NCI-H345 (cell line): ENCODE measurements at regions not wholly inside any gene's neighbourhood (a gene's known extent, or its start where the extent isn't known, plus 50 kb on each side); places are given as distances from the start of the nearest gene placed in this dataset.
A peak's percentile ranks its signal among the peaks of the same experiment; 100 is the strongest.

Experiments used
- DNase-seq: peaks from one replicate; lab custom pipeline; 2025; lab: John Stamatoyannopoulos, UW

DNA sequence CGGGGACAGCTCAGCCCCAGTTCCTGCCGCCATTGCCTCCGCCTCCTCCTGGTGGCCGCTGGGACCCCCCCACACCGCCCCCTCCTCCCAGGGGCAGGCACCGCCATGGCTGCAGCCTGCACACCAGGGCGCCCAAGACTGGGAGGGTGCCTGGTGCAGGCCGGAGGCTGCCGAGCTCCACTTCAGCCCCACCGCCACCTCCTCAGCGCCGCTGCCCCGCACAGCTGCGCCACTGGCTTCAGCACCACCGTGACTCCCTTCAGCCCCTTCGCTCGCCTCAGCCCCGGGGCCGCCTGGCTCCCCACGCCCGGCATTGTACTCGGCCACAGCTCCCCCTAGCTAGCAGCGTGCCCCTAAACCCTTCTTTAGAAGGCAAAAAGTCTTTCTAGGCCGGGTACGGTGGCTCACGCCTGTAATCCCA, 131.1 kb downstream of the CRYBB2 start:
- DNase-seq = no peak

DNA sequence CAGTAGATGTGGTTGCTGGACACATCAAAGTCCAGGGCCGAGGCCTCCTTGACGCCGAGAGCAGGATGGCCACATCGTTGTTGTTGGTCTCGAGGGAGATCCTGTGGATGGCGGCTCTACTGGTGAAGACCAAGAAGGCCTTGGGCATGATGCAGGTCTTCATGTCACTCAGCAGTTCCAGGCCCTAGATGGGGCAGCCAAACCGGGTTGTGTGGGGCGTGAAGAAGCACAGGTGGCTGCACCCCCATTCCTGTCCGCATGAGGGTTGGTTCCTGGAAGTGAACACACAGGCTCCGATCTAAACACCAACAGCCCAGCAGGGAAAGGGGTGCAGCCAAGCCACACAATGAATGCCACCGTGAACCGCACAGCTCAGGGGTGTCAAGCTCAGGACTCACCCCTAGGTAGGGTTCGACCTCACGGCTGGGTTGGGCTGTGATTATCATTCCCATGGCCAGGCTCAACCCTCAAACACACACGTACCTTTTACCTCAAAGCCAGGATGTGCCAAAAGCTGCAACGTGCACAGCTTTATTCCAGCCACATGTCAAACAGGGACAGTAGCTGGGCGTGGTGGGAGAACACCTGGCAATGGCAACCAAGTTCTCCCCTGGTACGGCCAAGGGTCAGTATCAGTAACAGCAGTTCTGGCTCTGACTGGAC, 132.3 kb downstream of the CRYBB2 start:
- DNase-seq = no peak

DNA sequence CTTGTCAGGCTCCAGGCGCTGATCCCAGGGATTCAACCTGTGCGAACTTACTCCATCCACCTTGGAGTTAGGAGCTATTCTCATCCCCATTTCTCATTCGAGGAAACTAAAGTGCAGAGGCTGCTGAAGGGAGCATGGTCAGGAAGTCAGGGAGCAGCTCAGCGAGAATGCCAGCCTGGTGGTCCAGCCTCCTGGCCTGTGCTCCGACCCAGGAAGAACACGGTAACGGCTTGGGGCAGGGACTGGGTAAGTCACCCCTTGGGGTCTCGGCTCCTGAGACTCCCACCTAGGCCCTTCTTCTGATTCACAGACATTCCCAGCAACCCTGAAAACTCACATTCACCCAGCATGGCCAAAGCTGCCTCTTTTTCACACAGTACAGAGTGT, 132.8 kb downstream of the CRYBB2 start:
- no peak for DNase-seq

DNA sequence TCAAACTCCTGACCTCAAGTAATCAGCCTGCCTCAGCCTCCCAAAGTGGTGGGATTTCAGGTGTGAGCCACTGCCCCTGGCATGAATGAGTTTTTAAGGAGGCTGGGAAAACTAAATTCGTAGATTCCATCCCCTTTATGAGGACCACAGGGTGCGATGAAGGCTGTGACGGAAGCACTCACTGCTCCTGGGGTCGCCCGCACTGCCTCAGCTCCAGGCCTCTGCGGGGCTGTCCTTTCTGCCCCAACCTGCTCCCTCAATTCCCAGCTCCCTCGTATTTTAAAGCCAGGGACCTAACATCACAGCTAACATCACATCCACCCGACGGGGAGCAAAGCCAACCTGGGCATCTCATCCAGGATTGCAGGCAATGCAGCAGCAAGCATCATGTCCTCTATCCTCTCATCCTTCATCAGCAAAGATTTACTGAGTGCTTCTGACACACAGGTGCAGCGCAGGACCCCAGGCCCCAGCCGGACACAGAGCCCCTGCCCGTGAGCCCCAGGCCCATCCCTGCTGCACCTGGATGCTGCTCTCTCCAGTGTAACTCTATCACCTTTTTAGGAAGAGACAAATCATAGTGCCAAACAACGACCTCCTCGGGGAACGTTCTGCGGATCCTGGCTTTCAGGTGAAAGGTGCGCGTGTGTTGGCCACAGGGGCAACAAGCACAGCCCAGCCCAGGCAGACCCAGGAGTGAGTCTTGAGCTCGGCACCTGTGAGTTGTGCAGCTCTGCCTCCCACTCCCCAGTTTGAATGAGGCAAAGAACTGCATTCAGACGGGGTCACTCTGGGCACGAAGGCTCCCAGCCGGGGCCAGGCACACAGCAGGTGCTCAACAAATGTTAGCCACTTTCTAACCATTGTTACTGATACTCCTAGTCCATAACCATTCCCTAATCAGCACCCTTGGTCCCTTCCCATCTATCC, 134.3 kb downstream of the CRYBB2 start:
- DNase-seq = no peak

DNA sequence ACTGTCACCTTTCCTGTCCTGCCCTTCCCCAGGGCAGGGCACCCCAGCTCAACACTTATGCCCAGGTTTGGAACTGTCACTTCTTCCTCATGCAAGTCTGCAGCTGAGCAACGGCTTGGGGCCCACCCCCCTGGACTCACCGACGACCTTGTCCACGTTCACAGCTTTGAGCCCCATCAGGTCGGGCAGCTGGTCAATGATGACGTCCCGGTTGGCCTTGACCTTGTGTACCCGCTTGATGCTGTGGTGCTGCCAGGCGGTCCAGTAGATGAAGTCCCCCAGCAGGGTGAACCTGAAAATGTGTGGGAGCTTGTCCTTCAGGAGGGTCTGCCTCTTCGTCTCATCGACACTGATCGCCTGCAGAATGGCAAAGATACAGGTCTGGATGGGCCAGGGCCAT, 135.0 kb downstream of the CRYBB2 start:
- no peak for DNase-seq

DNA sequence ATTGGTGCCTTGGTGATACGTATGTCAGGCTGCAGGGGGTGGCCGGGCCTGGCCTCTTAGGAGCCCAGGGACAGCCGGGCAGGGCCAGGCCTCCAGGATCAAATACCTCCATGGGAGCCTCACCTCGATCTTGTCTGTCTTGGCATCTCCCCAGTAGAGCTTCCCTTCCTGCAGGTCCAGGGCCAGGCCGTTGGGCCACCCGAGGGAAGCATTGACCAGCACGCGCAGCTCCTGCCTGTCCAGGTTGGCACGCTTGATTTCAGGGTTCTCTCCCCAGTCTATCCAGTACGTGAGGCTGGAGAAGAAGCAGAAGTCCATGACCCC, 137.7 kb downstream of the CRYBB2 start:
- DNase-seq = no peak

DNA sequence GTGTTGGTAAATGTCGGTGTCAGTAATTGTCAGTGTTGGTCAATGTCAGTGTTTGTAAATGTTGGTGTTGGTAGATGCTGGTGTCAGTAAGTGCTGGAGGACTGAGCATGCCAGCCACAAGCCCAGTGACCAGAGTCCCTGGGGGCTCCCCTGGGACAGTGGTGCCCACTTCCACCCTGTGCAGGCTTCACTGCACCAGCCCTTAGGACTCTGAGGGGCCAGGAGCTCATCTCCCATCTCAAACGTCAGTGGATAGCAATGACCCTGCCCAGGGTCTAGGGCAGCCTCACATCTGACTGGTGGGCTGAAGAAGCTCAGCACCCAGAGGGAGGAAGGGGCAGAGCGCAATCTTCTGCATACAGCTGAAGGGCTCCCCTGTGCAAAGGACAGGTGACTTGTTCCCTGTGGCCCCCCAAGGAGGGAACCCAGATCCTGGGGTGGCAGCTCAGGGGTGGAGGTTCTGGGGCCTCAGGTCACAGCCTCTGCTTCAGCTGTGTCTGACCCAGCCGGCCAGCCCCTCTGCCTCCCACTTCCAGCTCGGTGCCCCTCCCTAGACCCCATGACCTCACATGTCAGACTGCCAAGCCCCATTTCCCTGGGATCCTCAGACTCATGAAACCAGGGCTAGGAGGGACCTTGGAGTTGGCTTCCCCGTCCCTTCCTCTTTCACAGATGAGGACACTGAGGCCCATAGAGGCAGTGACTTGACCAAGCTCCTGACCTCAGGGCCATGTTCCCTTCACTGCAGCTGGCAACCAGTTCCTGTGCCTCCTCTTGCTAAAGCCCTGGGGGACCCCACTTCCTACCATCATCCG, 138.4 kb downstream of the CRYBB2 start:
- no peak for DNase-seq

DNA sequence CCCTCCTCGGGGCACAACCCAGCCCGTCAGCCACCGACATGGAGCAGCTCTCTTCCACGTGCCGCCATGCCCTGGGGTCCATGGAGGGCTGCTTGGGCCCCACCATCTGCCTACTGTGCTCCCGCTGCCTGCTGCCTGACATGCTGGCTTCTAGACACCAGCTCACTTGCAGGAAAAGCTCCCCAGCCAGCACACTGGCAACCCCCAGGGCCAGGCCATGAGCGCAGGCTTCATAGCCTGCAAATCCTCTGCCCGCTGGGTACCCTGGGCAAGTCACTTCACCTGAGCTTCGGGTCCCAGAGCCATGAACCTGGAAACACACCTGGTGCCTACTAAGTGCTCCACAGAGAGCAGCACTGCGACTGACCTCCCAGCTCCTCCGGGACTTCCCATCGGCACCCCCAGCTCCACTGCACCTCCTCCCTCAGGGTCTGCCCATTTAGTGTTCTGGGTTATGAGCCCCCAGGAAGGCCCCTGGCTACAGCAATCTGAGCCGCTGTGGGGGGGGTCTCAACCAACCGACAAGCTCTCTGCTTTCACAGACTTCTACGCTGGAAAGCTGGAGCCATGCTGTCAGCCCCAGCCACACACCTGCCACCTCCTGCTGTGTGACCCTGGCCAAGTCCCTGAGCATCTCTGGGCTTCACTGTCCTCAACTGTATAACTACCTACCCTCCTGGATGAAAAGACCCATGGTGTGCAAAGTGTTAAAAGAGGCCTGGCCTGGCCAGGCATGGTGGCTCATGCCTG, 139.2 kb downstream of the CRYBB2 start:
- DNase-seq = no peak

DNA sequence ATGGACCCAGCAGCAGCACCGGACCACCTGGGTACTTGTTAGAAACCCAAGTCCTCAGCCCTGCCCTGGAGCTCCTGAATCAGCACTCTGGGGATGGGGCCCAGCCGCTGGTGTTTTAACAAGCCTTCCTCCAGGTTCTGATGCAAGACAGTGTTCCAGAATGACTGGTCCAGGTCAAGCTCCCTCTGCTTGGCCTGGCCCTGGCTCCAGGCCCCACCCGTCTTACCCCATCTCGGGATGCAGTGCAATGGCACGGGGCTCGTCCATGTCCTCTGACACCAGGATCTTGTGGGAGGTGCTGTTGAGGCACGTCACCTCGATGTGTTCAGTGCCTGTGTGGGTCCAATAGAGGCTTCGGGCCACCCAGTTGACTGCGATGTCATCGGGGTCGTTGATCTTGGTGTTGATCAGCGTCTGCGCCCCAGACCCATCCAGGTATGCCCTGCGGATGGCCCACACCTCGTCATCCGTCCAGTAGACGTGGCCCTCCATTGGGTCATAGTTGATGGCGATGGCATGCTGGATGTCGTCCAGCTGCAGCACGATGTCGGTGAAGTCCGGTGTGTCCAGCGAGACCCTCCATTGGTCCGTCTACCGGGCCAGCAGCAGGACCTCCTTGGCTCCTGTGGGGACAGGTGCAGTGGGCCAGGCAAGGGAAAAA, 140.3 kb downstream of the CRYBB2 start:
- DNase-seq = no peak

DNA sequence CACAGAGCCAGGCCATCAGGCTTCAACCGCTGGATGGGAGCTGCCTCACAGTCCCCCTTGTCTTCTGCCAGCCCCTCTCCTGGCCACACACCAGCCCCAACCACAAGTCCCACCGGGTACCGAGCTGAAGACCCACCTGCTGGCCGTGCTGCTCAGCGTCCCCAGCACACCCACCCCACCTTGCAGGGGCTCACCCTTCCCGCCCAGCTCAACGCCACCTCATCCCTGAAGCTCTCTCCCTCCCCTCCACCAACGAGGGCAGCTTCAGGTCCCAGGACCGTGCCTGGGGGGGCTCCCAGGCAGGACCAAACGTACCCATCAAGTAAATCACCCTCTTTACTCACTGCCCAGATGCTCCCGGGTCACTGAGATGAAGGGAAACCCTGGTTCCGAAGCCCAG, 141.0 kb downstream of the CRYBB2 start:
- DNase-seq = no peak

DNA sequence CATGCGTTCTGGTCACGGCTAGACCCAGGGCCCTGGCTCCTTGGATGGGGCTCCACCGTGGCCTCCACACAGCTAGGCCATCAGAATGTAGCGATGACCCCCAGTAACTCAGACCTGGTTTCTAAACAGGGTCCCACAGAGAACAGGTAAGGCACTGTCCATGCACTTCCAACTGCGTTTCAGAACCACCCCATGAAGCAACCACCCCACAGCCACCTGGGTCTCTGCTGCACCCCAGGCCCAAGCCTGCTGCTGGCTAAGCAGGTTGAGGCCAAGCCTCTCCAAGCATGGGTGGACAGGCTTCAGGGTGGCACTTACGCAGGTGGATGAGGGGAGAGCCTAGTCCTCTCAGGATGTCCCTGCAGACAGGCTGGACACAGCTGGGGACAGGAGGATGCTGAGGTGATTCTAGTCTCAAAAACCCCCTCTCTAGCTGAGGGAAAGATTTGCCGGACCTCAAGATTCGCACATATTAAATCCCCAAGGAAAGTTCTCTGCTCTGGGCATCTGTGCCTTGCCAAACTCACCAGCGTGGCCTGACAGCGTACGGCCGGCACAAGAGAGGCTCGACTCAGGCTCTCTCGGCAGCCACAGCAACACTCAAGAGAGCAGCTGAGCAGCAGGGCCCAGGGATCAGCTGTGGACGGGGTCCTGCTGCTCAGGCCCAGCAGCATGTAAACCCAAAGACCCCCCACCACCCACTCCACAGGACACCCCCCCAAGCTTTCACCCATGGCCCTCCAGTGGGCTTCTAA, 141.6 kb downstream of the CRYBB2 start:
- DNase-seq = no peak

DNA sequence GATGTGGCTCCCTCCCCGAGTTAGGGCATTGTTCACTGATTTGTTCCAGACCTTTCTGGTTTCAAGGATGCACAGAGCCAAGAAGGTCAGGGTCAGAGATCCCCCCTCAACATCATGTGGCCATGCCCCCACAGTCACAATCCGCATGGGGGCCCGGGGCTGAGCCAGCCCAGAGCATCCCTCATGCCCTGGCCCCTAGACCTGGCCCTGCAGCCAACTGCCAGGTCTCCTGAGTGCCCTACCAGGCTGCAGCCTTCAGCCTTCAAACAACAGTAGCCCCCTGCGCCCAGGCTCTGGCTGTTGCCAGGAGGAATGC, 142.4 kb downstream of the CRYBB2 start:
- no peak for DNase-seq

DNA sequence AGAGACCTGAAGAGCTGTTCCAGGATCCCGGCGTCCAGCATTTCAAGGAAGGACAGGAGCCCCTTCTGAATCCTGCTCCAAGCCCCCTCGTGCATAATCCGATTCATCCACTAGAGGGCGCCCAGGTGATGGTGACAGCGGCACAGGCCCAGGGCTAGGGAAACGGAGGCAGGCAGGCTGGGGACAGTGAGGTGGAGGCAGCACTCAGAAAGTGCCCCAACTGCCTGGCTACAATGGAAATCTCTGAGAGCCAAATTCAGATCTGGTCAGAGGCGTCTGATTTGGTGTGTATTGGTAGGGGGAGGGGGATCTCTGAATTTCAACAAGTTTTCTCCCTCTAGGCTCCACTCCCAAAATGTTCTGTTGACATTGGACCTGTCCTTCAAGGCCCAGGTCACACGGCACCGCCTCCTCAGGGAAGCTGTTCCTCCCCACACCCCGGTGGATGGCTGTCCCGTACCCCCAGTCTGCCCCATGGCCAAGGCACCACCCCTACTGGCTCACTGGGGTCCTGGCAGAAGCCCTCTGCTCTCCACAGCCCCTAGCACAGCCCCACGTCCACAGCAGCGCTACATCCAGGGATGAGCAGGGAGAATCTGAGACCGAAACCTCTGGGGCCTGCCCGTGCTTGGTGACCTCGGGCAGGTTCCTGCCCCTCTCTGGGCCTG, 142.9 kb downstream of the CRYBB2 start:
- peak; percentile 52 for DNase-seq

DNA sequence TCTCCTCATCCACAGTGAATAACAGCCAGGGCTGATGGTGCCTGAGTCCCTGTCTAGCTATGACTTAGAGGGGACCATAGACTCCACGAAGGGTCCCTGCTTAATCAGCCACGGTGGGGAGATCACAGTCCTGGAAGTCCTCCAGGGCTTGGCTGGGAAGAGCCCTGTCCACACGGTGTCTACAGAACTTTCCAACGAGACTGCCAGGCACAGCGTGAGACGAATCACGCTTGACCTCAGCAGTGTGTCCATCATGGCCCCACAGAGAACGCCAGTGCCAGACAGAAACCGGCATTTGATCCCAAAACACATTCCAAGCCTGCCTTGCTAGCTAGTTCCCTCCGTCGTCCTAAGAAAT, 143.4 kb downstream of the CRYBB2 start:
- no peak for DNase-seq

DNA sequence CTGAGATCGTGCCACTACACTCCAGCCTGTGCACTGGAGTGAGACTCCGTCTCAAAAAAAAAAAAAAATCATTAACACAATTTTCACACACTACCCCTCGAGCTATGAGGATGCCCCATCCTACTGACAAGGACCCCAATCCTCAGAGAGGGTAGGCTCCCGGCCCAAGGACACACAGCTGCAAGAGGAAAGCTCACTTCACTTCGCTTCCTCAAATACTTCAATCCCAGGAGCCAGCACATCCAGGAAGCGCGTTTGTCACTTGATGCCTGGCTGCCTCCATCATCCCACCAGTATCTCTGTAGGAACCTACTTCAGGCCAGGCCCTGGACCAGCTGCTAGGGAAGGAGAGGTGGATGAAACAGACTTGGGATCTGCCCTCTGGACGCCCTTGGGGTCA, 144.0 kb downstream of the CRYBB2 start:
- DNase-seq = no peak

DNA sequence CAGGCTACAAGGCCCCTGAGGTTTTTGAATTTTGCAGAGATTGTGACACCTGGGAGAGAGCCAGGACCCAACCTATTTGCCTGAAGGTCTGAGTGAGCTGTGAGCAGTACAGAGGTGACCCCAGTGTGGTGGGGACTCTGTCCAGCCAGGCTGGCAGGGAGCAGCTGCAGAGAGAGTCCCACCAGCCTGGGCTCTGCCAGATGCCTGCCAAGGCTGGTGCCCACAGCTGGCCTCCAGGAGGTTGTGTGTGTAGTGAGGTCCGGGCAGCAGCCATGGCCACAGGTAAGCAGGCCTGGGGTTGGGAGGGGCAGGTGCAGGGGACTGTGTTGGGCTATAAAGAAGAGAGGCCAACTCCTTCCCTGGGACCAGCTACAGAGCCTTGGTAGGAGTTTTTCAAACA, 144.8 kb downstream of the CRYBB2 start:
- no peak for DNase-seq

DNA sequence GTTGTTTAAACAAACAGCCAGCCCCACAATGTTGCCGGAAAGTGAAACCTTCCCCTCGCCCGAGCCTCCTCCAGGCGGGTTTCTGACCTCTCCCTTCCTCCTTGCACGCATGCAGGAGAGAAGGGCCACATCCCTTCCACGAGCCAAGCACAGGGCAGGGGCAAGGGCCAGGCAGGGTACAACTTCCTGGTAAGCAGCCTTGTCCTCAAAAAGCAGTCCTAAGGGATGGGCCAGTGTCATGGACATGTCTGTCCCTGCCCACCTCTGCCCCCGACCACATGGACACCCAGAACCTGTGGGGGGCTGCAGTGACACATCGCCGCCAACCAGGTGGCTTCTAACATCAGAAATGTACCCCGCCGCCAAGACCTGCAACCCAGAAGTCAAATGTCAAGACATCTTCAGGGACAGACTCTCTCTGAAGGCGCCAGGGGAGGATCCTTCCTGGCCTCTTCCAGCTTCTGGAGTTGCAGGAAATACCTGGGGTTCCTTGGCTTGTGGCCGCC, 145.3 kb downstream of the CRYBB2 start:
- no peak for DNase-seq

DNA sequence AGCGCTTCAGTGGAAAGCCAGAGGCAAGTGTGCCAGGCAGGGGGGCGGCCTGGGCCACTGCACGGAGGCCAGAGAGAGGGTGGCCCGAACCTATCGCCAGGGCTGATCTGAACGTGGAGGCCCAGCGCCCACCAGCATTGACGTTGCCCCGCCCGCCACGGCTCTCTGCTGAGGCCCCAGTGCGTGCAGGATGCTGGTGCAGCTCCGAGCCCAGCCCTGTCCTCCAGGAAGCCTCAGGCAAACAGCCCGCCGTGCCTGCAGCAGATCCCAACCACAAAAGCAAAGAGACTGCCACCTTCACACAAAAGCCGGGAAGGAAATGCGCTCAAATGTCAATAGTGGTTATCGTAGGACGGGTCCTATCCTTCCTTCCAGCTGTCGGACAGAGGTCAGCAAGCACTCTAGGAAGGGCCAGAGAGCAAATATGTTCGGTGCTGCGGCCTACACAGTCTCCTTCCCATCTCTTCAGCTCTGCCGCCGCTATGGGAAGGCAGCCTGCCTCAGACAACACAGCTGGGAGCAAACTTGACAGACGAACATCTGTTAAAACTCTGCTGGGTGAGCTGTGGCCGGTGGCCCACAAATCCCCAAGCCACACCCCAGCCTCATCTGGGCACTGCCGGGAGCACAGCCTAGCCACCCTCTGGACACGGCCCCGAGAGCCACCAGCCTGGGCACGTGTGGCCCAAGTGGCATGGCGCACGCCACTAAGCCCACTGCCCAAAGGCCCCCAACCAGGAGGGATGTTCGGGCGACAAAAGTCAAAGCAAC, 146.2 kb downstream of the CRYBB2 start:
- DNase-seq = no peak

DNA sequence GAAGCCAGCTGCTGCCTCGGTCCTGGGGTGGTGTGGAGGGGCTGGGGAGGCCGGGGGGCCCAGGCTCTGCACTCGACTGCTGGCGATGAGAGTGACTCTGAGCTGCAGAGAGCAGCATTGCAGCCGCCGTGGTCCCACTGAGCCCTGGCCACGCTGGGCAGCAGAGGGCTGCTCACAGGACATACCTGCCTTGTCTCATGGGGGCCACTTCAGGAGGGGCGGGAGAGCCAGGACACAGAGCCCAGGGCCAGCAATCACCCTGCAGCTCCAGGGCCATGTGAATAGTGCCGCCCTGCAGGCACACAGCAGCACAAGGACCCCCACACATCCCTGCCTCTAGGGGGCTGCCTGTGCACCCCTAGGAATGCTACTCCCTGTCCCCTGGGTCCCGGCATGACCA, 147.0 kb downstream of the CRYBB2 start:
- no peak for DNase-seq
